Transverse colon (tissue), 3 donors: ENCODE measurements at regions not wholly inside any gene's neighbourhood (a gene's known extent, or its start where the extent isn't known, plus 50 kb on each side); places are given as distances from the start of the nearest gene placed in this dataset.

Experiments
- EP300 ChIP-seq: sonication (generic); formaldehyde crosslinking; IDR thresholded peaks from one replicate; pipeline ENCODE4 v1.6.1; 2017; ENCODE audit warnings: antibody characterized with exemption, low read depth
- POLR2A ChIP-seq: fragments of 450-650 bp; IDR thresholded peaks from one replicate; pipeline ENCODE4 v1.6.1; 2016; ENCODE audit warnings: antibody characterized with exemption, mild to moderate bottlenecking, moderate library complexity
- TF ChIP-seq, protein P1 (sequence below), 5 experiments: fragments of 200-600 bp in 3 of 5; fragments of 450-650 bp in 2 of 5; sonication (generic) in 3 of 5; IDR thresholded peaks; 1 replicate in 2 of 5; 2 replicates in 3 of 5; pipeline ENCODE4 v1.5.1; 2016 to 2017; ENCODE audit warnings: antibody characterized with exemption in 5 of 5, inconsistent platforms in 3 of 5, mild to moderate bottlenecking in 2 of 5, moderate library complexity in 1 of 5

DNA sequence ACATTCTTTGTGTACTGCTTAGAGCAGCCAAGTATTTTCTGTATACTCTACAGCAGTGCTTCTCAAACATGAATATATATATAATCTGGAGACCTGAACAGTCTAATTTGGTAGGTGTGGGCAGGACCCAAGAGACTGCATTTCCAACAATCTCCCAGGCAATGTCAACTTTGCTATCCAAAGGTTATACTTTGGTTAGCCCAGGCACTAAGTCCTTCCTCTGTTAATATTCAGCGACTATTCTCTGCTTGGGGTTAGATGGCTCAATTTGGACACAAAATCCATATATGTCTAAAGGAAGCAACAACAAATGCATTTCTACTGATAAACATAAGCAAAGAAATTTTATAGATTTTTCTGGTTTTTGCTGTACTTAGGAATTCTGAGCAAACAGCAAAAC, 480.0 kb upstream of the RPS6KA3 start:
- no peak for TF ChIP-seq POLR2A
- TF ChIP-seq, protein P1, sequence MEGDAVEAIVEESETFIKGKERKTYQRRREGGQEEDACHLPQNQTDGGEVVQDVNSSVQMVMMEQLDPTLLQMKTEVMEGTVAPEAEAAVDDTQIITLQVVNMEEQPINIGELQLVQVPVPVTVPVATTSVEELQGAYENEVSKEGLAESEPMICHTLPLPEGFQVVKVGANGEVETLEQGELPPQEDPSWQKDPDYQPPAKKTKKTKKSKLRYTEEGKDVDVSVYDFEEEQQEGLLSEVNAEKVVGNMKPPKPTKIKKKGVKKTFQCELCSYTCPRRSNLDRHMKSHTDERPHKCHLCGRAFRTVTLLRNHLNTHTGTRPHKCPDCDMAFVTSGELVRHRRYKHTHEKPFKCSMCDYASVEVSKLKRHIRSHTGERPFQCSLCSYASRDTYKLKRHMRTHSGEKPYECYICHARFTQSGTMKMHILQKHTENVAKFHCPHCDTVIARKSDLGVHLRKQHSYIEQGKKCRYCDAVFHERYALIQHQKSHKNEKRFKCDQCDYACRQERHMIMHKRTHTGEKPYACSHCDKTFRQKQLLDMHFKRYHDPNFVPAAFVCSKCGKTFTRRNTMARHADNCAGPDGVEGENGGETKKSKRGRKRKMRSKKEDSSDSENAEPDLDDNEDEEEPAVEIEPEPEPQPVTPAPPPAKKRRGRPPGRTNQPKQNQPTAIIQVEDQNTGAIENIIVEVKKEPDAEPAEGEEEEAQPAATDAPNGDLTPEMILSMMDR (IDR thresholded peaks at IDR 0.05): no peak
- TF ChIP-seq EP300: no peak
